ENCODE measurements at regions not wholly inside any gene's neighbourhood (a gene's known extent, or its start where the extent isn't known, plus 50 kb on each side); places are given as distances from the start of the nearest gene placed in this dataset.

GRCh38 chr5:53323943-53324642 lies 156.3 kb upstream of the FST start:
- no peaks in the 10 kb centered on the region for H3K4me1 Mint-ChIP-seq
- ATAC-seq (peak; percentile 78), DNase-seq (peak in 1 of 2 donors; percentile 7)
- no peak overlapping the region for H3K27ac Mint-ChIP-seq
- no peak overlapping the region for H3K4me3 Mint-ChIP-seq
- no peaks in the 10 kb centered on the region for H3K9me3 Mint-ChIP-seq
- H3K27me3 Mint-ChIP-seq, result peaks cover 7% of the 10 kb centered on the region

- no peaks in the 10 kb centered on the region for H3K4me1 Mint-ChIP-seq
- no peak for ATAC-seq
- H3K27ac Mint-ChIP-seq, result no peak overlapping the region
- no peak overlapping the region for H3K4me3 Mint-ChIP-seq
- H3K9me3 Mint-ChIP-seq, result no peaks in the 10 kb centered on the region
- no peak for DNase-seq
- peaks cover 7% of the 10 kb centered on the region for H3K27me3 Mint-ChIP-seq
These were observed 153.8 kb upstream of the FST start for GRCh38 chr5:53326424-53327153.

- no peak for ATAC-seq
- no peak overlapping the region for H3K27ac Mint-ChIP-seq
- no peak overlapping the region for H3K4me3 Mint-ChIP-seq
- H3K9me3 Mint-ChIP-seq, result no peaks in the 10 kb centered on the region
- no peak for DNase-seq
- H3K27me3 Mint-ChIP-seq, result no peaks in the 10 kb centered on the region
- H3K4me1 Mint-ChIP-seq, result no peaks in the 10 kb centered on the region
These were observed 152.6 kb upstream of the FST start for GRCh38 chr5:53327811-53328334.

GRCh38 chr5:53330491-53330890 lies 149.9 kb upstream of the FST start:
- no peaks in the 10 kb centered on the region for H3K4me1 Mint-ChIP-seq
- ATAC-seq (no peak), DNase-seq (no peak)
- peaks cover 15% of the 10 kb centered on the region for H3K27me3 Mint-ChIP-seq
- no peaks in the 10 kb centered on the region for H3K9me3 Mint-ChIP-seq
- H3K27ac Mint-ChIP-seq, result no peak overlapping the region
- H3K4me3 Mint-ChIP-seq, result no peak overlapping the region

GRCh38 chr5:53331463-53331862 lies 149.0 kb upstream of the FST start:
- no peak overlapping the region for H3K27ac Mint-ChIP-seq
- ATAC-seq, result no peak
- no peak for DNase-seq
- no peaks in the 10 kb centered on the region for H3K9me3 Mint-ChIP-seq
- H3K4me3 Mint-ChIP-seq, result no peak overlapping the region
- H3K4me1 Mint-ChIP-seq, result no peaks in the 10 kb centered on the region
- H3K27me3 Mint-ChIP-seq, result peaks cover 15% of the 10 kb centered on the region

GRCh38 chr5:53333160-53333559 lies 147.3 kb upstream of the FST start:
- ATAC-seq (no peak), DNase-seq (no peak)
- Mint-ChIP-seq H3K27ac (no peak overlapping the region), H3K4me1 (no peaks in the 10 kb centered on the region), H3K9me3 (no peaks in the 10 kb centered on the region), H3K4me3 (no peak overlapping the region), H3K27me3 (peaks cover 15% of the 10 kb centered on the region)

- Mint-ChIP-seq H3K9me3 (no peaks in the 10 kb centered on the region), H3K4me1 (no peaks in the 10 kb centered on the region), H3K27me3 (peaks cover 15% of the 10 kb centered on the region), H3K4me3 (no peak overlapping the region), H3K27ac (no peak overlapping the region)
- DNase-seq (no peak), ATAC-seq (no peak)
These were observed 145.9 kb upstream of the FST start for GRCh38 chr5:53334431-53334941.

- H3K4me1 Mint-ChIP-seq, result no peaks in the 10 kb centered on the region
- peaks cover 15% of the 10 kb centered on the region for H3K27me3 Mint-ChIP-seq
- no peaks in the 10 kb centered on the region for H3K9me3 Mint-ChIP-seq
- DNase-seq (no peak), ATAC-seq (no peak)
- no peak overlapping the region for H3K27ac Mint-ChIP-seq
- H3K4me3 Mint-ChIP-seq, result no peak overlapping the region
These were observed 145.3 kb upstream of the FST start for GRCh38 chr5:53335115-53335514.

- no peak for DNase-seq
- no peaks in the 10 kb centered on the region for H3K9me3 Mint-ChIP-seq
These were observed 142.6 kb upstream of the FST start for GRCh38 chr5:53337827-53338226.

GRCh38 chr5:53338971-53339370 lies 141.5 kb upstream of the FST start:
- H3K9me3 Mint-ChIP-seq, result peaks cover 0 to 1% of the 10 kb centered on the region in 2 donors
- H3K4me3 Mint-ChIP-seq, result no peak overlapping the region
- ATAC-seq, result no peak
- no peaks in the 10 kb centered on the region for H3K4me1 Mint-ChIP-seq
- H3K27me3 Mint-ChIP-seq, result peaks cover 5% of the 10 kb centered on the region
- no peak overlapping the region for H3K27ac Mint-ChIP-seq
- no peak for DNase-seq

More at GRCh38 chr5:53337827-53338226, 142.6 kb upstream of the FST start:
- no peak for ATAC-seq
- Mint-ChIP-seq H3K4me1 (no peaks in the 10 kb centered on the region), H3K4me3 (no peak overlapping the region), H3K27ac (no peak overlapping the region), H3K27me3 (peaks cover 15% of the 10 kb centered on the region)

- Mint-ChIP-seq H3K27ac (no peak overlapping the region), H3K9me3 (peaks cover 0 to 4% of the 10 kb centered on the region in 2 donors), H3K27me3 (no peaks in the 10 kb centered on the region), H3K4me1 (no peaks in the 10 kb centered on the region), H3K4me3 (no peak overlapping the region)
- no peak for ATAC-seq
- DNase-seq, result no peak
These were observed 140.4 kb upstream of the FST start for GRCh38 chr5:53339962-53340540.

GRCh38 chr5:53340956-53341750 lies 139.3 kb upstream of the FST start:
- no peak overlapping the region for H3K4me3 Mint-ChIP-seq
- H3K27ac Mint-ChIP-seq, result no peak overlapping the region
- ATAC-seq, result no peak
- peaks cover 0 to 4% of the 10 kb centered on the region in 2 donors for H3K9me3 Mint-ChIP-seq
- H3K27me3 Mint-ChIP-seq, result peaks cover 2% of the 10 kb centered on the region
- DNase-seq, result no peak
- no peaks in the 10 kb centered on the region for H3K4me1 Mint-ChIP-seq

- Mint-ChIP-seq H3K27me3 (peaks cover 5% of the 10 kb centered on the region), H3K27ac (no peak overlapping the region), H3K4me1 (no peaks in the 10 kb centered on the region), H3K4me3 (no peak overlapping the region), H3K9me3 (peaks cover 0 to 4% of the 10 kb centered on the region in 2 donors)
- no peak for DNase-seq
- no peak for ATAC-seq
These were observed 138.2 kb upstream of the FST start for GRCh38 chr5:53342236-53342635.

GRCh38 chr5:53343187-53343586 lies 137.2 kb upstream of the FST start:
- no peaks in the 10 kb centered on the region for H3K4me1 Mint-ChIP-seq
- ATAC-seq (no peak), DNase-seq (no peak)
- H3K27ac Mint-ChIP-seq, result no peak overlapping the region
- H3K9me3 Mint-ChIP-seq, result peaks cover 0 to 4% of the 10 kb centered on the region in 2 donors
- peaks cover 5% of the 10 kb centered on the region for H3K27me3 Mint-ChIP-seq
- H3K4me3 Mint-ChIP-seq, result no peak overlapping the region

GRCh38 chr5:53350368-53350767 lies 130.1 kb upstream of the FST start:
- no peak for ATAC-seq
- Mint-ChIP-seq H3K9me3 (peaks cover 0 to 5% of the 10 kb centered on the region in 2 donors), H3K4me1 (no peaks in the 10 kb centered on the region), H3K27me3 (peaks cover 5% of the 10 kb centered on the region), H3K4me3 (no peak overlapping the region), H3K27ac (no peak overlapping the region)
- DNase-seq, result no peak

All from stimulated activated naive CD8-positive, alpha-beta T cell treated with anti-CD3 and anti-CD28 coated beads, Interleukin-15, amount 100 ng/mL, for 72 hours (primary cell).